ENCODE measurements at regions not wholly inside any gene's neighbourhood (a gene's known extent, or its start where the extent isn't known, plus 50 kb on each side); places are given as distances from the start of the nearest gene placed in this dataset.

GRCh38 chr5:138696501-138696900 lies 56.7 kb upstream of the CTNNA1 start:
- TF ChIP-seq CTCF (IDR thresholded peaks at IDR 0.05 in 2 of 3, conservative IDR thresholded peaks at IDR 0.05 in 1 of 3; ENCODE audit: control insufficient read depth in 2 of 3, extremely low read depth in 1 of 3, insufficient read depth in 1 of 3, low read depth in 3 of 3, low read length in 3 of 3), result no peak
- TF ChIP-seq RCOR1 (conservative IDR thresholded peaks at IDR 0.05; ENCODE audit: low read depth, low read length), result no peak

Data from GM12878 (cell line).